ENCODE measurements at regions not wholly inside any gene's neighbourhood (a gene's known extent, or its start where the extent isn't known, plus 50 kb on each side); places are given as distances from the start of the nearest gene placed in this dataset.

- no TSS peak for BruUV-seq (replicated peaks)
- ChIA-PET CTCF (ENCODE audit: low intra/inter-chr PET ratio, low total read pairs) (no interaction called here), POLR2A (no interaction called here)
- Histone ChIP-seq H3K27ac (ENCODE audit: extremely low read length, insufficient read depth, low read length) (no peak overlapping the region), H4K20me1 (ENCODE audit: insufficient read depth, low read length) (no peaks in the 10 kb centered on the region), H3K4me2 (ENCODE audit: low read depth, low read length) (no peak overlapping the region), H3K9me3 (ENCODE audit: low read length) (no peaks in the 10 kb centered on the region), H3K9ac (ENCODE audit: insufficient read depth, low read depth, low read length) (no peak overlapping the region), H3K4me1 (ENCODE audit: insufficient read depth, low read length) (peaks cover 26% of the 10 kb centered on the region), H3K4me3 (replicated peaks in 1 of 3; ENCODE audit: insufficient read depth in 1 of 3, low read depth in 2 of 3, low read length in 3 of 3) (no peak overlapping the region), H3K27me3 (ENCODE audit: control insufficient read depth in 1 of 2, insufficient read depth in 2 of 2, low read length in 2 of 2) (peaks cover 3 to 27% of the 10 kb centered on the region in 2 experiments; a peak in 3 of 5 replicates), H3K79me2 (ENCODE audit: insufficient read depth, low read length) (no peaks in the 10 kb centered on the region), H2AFZ (ENCODE audit: low read length) (no peak overlapping the region), H3K36me3 (replicated peaks in 1 of 2; ENCODE audit: control insufficient read depth in 1 of 2, insufficient read depth in 2 of 2, low read length in 2 of 2) (no peaks in the 10 kb centered on the region)
- DNase-seq (ENCODE audit: low spot score) (no peak), ATAC-seq (no peak), FAIRE-seq (no peak)
- 10% methylated on average over 6 of the region's 6 CpGs for WGBS (ENCODE audit: low lambda C conversion rate)
- intact Hi-C loops (cut with micrococcal nuclease; ENCODE audit: unreplicated experiment), result no loop called here
- TF ChIP-seq GABPB1 (CRISPR knock-in tag; IDR thresholded peaks at IDR 0.05), result no peak
- TF ChIP-seq ATRX (CRISPR knock-in tag; IDR thresholded peaks at IDR 0.05; ENCODE audit: borderline replicate concordance), result no peak
- no peak for TF ChIP-seq NFRKB (IDR thresholded peaks at IDR 0.05)
- no peak for TF ChIP-seq ZNF777 (CRISPR knock-in tag; IDR thresholded peaks at IDR 0.05)
- no peak for TF ChIP-seq FUBP1 (CRISPR knock-in tag; IDR thresholded peaks at IDR 0.05; ENCODE audit: borderline replicate concordance)
- no peak for TF ChIP-seq ZNF781 (CRISPR knock-in tag; IDR thresholded peaks at IDR 0.05; ENCODE audit: borderline replicate concordance, not compliant biosample characterization)
- in situ Hi-C loops (cut with HindIII; ENCODE audit: extremely low pct_ligation_motif_present, low pct_unique_long_range_greater_than_20kb), result no loop called here
Measured at GRCh38 chr7:159226011-159226702, 81.5 kb upstream of the VIPR2 start.

GRCh38 chr7:159218607-159219006 is 73.9 kb upstream of the VIPR2 start:
- DNase-seq (ENCODE audit: low spot score), result no peak
- Histone ChIP-seq H2AFZ (ENCODE audit: low read length) (no peak overlapping the region), H3K79me2 (ENCODE audit: insufficient read depth, low read length) (no peaks in the 10 kb centered on the region), H4K20me1 (ENCODE audit: insufficient read depth, low read length) (no peaks in the 10 kb centered on the region), H3K27ac (ENCODE audit: extremely low read length, insufficient read depth, low read length) (no peak overlapping the region), H3K36me3 (replicated peaks in 1 of 2; ENCODE audit: control insufficient read depth in 1 of 2, insufficient read depth in 2 of 2, low read length in 2 of 2) (no peaks in the 10 kb centered on the region), H3K4me2 (ENCODE audit: low read depth, low read length) (no peak overlapping the region), H3K9ac (ENCODE audit: insufficient read depth, low read depth, low read length) (no peak overlapping the region), H3K27me3 (ENCODE audit: control insufficient read depth in 1 of 2, insufficient read depth in 2 of 2, low read length in 2 of 2) (peaks cover 2 to 6% of the 10 kb centered on the region in 2 experiments; a peak in 2 of 5 replicates), H3K4me1 (ENCODE audit: insufficient read depth, low read length) (no peaks in the 10 kb centered on the region), H3K4me3 (replicated peaks in 1 of 3; ENCODE audit: insufficient read depth in 1 of 3, low read depth in 2 of 3, low read length in 3 of 3) (no peak overlapping the region), H3K9me3 (ENCODE audit: low read length) (no peaks in the 10 kb centered on the region)
- TF ChIP-seq ZMYM3 (CRISPR knock-in tag; IDR thresholded peaks at IDR 0.05), result no peak
- intact Hi-C loops (cut with micrococcal nuclease; ENCODE audit: unreplicated experiment), result no loop called here
- in situ Hi-C loops (cut with HindIII; ENCODE audit: extremely low pct_ligation_motif_present, low pct_unique_long_range_greater_than_20kb), result no loop called here
- FAIRE-seq, result no peak
- WGBS (ENCODE audit: low lambda C conversion rate), result 19% methylated on average over 7 of the region's 7 CpGs
- CTCF ChIA-PET (ENCODE audit: low intra/inter-chr PET ratio, low total read pairs), result no interaction called here
- no peak for ATAC-seq
- POLR2A ChIA-PET, result no interaction called here
- BruUV-seq (replicated peaks), result no TSS peak
